GM15510 (cell line): ENCODE measurements at regions not wholly inside any gene's neighbourhood (a gene's known extent, or its start where the extent isn't known, plus 50 kb on each side); places are given as distances from the start of the nearest gene placed in this dataset.

Experiments used
- POLR2A ChIP-seq: IDR thresholded peaks from 3 replicates; pipeline ENCODE4 v1.6.1; 2011; ENCODE audit warnings: borderline replicate concordance; ENCODE audit not compliant: insufficient read length; ENCODE audit errors: extremely low read depth

DNA sequence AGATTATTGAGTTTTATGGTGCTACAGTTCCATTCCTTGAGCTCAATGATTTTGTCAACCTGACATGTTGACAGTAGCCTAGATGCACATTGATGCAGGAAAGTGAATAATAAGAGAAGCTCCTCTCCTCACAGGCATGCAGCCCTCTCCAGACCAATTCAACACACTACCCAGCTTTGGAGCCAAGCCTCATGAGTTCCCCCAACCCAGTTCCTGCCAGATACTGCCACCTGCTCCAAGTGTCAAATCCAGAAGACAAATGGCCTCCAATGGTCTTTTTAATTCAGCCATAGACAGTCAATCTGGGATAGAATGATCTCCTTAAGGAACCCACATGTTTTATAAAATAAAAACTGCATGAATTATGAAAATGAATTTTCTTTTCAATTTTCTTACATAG lies 83.7 kb upstream of the ARHGEF3 start:
- TF ChIP-seq POLR2A, result no peak

DNA sequence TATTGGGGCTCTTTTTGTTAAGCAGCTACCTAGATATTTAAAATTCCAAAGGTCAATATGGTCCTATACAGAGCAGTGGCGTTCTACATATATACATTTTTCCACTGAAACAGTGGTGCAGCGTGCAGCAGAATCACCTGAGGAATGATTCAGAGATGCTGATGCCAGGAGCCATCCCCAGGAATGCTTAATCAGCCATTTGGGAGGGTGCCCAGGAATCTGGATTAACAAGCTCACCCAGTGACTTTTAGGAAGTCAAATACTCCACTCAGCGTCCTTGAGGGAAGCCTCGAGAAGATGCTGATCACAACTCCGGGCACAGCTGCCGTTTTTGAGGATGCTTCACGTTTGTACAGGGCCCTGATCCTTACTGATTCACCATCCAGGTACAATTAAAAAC lies 82.6 kb upstream of the ARHGEF3 start:
- TF ChIP-seq POLR2A, result no peak

DNA sequence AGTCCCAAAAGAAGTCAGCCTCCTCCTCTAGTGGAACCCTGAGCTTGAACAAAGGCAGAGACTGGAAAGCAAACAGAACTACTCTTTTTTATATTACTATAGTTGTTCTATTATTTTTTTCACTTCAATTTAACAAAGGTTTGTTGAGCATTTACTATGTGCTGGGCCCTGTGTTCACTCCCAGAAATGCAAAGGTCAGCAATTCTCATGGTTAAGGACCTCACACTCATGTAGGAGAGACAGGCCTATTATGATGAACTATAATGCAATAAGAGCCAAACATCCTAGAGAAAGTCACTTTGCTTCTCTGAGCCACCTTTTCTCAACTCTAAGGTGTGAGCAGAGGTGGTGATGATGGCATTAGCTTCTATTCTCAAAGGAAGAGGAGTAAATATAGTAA lies 82.1 kb upstream of the ARHGEF3 start:
- TF ChIP-seq POLR2A, result no peak

DNA sequence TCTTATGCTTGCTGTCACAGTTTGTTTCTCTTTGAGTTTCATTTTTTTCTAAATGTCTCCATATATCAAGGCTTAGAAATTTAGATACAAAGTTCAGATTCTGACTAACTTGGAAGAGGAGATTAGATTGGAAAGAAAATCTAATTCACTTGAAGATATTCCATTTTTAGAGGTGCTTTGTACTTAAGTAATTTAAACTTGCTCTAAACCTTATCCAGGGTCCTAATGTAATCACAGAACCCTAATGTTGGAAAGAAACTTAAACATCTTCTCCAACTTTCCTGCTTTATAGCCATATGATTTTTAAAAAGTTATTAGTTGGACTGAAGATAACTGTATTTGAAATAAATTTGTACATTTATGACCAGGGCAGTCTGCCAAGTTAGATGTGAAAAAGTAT lies 81.1 kb upstream of the ARHGEF3 start:
- no peak for TF ChIP-seq POLR2A

DNA sequence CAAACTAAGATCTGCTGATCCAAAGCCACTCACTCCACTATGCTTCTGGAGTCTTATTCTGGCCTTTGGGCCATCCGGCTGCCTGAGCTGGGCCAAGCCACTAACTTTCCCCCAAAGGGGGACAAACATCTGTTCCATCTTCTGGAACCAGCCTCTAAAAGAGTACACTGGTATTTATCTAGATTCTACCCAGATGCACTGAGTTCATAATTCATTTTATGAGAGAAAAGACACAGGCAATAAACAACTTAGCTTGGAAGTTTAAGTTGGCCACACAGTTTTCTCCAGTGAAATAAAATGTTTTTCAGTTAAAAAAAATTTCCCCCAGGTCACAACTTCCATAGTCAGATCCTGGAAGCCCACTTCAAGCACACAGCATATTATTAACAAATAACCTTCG lies 80.1 kb upstream of the ARHGEF3 start:
- TF ChIP-seq POLR2A, result no peak

DNA sequence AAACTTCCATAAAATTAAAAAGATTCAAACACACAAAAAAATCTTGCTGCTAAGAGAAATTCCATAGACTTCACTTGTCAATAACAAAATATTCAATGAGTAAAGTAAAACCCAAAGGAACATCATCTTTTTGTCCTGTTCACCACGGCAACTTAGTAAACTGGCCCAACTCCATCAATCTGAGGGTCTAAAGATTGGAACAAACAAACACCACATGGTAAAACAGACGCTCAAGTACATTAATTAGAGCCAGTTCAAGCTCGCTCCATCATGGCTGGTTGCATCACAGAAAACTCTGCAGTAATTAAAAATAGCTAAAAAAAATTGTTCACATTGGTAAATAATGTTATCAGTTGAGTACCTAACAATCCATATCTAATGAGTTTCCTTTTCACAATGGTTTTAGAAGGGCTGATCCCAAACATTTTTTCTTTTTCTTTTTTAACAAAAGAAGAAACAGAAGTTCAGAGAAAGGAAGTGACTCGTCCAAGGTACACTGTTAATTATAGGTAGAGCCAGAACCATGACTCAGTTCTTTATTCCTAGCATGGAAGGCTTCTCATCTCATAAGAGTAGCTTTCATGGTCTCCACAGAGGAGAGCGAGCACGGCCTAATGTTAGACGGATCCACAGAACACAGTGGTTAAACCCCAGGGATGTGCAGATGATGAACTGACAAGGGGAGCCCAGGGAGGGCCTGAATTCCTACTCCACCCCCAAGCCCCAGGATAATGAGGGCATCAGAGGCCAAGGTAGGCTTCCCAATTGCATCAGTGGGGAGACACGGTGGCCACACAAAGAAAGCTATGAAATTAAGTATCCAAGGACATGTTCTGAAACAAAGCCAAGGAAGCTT lies 79.2 kb upstream of the ARHGEF3 start:
- no peak for TF ChIP-seq POLR2A

DNA sequence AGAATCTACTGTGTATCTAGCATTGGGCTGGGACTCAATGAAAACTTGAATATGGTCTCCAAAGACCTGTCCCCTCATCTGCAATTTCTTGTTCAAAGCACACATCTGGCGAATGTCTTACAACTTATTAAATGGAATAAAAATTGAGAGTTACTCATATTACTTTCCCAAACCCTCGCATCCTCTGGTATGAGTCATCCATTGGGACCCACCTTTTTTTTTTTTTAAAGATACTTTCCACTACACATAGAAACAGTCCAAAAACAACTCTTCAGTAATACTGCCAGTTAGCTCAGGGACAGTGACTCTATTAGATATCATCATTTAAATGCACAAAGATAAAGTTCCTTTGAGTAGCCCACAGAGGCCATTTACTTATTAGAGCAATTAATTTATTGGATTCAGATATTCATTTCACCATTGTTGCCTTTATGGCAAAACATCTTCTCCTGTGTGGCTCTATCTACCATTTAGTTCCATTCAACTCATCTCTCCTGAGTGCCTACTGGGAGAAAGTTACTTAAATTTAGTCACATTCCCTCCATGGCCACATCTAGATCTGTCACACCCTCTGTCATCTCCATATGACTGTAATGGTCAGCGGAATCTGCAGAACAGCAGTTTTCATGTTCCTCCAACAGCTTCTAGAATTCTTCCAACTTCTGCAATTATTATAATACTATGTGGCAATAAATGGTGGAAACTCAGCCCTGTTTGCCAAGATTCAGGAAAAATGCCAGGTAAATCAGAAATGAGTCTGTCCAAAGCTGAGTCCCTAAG lies 77.9 kb upstream of the ARHGEF3 start:
- no peak for TF ChIP-seq POLR2A

DNA sequence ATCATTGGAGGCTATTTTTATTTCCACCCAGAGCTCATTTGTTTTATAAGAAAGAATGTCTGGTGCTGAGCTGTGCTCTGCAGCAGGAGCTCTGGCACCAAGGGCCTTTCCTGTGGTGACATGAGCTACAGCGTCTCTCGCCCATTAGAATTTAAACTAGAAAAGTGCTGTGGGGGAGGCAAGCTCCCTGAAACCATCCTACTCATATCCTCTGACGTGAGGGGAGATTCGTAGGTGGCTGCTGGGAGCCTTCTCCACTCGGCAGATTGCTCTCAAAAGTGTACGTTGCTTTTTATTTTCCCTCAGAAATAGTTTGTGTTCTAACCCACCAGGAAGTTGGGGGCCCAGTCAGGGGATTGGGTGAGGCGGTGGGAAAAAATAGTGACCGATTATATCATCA lies 76.3 kb upstream of the ARHGEF3 start:
- no peak for TF ChIP-seq POLR2A

DNA sequence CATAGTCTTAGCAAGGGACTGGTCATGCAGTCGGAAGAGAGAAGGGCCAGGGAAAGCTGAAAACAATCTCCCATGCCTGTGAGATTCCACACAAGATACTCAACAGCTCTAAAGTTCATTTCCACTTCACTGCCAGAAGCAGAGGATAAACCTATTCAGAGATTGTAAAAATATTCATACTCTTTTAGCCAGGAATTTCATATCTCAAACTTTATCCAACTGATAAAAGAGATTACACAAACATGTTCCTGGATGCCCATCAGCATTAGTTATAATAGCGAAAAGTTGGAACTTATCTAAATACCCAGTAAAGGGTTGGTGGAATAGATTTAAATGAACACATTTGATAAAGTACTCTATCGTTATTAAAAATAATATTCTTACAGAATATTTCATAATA lies 75.2 kb upstream of the ARHGEF3 start:
- TF ChIP-seq POLR2A, result no peak

DNA sequence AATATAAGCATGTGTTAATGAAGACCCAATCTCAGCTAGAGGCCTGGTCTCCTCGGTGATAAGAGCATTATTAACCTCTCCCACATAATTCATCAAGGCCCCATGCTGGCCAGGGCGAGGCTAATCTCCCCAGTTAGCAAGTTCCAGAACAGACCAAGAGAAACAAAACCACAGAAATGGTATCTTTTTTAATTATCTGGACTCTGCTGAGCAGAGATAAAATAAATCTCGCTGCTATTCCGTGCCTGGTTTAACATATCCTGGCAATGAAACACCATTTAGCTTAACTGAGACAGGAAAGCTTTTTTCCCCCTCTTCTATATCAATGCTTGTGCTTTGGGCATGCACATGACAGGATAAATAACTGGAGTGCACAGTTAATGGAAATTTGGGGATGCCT lies 72.5 kb upstream of the ARHGEF3 start:
- TF ChIP-seq POLR2A, result no peak

DNA sequence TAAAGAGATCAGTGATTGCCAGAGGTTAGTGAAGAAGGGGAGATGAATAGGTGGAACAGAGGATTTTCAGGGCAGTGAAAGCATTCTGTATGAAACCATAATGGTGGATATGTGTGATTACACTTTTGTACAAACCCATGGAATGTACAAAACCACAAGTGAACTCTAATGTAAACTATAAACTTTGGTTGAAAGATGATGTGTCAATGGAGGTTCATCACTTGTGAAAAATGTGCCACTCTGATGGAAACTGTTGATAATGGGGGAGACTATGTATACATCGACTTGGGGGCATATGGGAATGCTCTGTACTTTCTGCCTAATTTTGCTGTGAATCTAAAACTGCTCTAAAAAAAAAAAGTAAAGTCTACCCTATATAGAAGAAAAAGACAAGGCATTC lies 68.7 kb upstream of the ARHGEF3 start:
- TF ChIP-seq POLR2A, result no peak

DNA sequence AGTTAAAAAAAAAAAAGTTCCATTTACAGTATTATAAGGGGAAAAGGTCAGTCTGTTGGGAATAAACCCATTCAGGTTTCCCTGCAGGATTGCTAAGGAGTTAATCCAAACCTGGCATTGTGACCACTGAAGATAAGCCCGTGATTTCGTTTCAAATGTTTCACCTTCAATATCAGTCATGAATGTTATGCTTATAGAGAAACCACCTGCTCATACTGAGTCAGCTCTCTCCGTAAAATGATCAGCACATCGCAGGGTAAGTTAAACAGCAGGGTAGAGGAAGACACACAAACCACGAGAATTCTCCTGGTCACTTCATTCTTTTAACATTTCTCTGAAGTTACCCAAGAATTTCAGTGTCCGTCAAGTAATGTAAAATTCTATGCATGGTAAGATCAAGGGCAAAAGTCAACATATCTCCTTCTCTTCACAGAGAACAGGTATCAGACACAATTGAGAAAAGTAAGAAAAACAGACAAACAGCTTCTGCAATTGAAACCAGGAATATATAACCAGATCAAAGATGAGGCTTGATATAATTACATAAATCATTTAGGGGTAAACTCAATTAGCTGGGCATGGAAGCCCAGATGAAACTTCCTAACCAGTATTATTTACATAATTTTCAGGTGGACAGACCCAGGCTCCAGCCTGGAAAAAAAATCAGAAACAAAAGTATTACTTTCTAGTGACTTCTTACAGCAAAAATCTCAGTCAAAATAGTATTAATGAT lies 67.6 kb upstream of the ARHGEF3 start:
- no peak for TF ChIP-seq POLR2A

DNA sequence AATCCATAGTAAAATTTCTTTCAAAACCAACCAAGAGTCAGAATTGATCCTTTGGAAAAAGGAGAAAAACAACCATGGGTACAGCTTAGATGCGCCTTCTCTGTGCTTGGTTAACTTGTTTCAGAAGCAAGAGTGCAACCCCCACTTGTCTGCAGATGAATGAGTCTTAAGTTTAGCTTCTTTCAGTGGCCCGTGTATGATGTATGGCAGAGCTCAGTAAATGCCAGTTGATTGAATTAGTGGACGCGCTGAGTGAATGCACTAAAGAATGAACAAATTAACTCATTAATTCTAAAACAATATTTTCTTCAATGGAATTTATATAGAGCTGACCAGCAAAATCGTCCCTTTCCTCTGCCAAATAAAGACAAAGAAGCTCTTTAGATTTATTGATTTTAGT lies 67.0 kb upstream of the ARHGEF3 start:
- TF ChIP-seq POLR2A, result no peak

DNA sequence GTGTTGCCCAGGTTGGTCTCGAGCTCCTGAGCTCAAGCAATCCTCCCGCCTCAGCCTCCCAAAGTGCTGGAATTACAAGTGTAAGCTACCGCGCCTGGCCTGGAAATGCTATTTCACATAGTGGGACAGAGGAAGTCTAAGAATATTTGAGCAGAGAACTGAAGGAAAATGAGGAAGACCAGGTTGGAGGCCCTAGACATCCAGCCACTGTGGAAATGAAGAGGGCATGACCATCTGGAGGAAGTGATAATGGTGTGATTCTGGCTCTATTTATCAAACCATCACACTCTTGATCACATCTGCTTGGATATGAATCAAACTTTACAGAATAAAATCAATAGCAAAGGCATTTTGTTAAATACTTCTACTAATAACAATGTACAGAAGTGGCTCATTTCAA lies 65.9 kb upstream of the ARHGEF3 start:
- no peak for TF ChIP-seq POLR2A

DNA sequence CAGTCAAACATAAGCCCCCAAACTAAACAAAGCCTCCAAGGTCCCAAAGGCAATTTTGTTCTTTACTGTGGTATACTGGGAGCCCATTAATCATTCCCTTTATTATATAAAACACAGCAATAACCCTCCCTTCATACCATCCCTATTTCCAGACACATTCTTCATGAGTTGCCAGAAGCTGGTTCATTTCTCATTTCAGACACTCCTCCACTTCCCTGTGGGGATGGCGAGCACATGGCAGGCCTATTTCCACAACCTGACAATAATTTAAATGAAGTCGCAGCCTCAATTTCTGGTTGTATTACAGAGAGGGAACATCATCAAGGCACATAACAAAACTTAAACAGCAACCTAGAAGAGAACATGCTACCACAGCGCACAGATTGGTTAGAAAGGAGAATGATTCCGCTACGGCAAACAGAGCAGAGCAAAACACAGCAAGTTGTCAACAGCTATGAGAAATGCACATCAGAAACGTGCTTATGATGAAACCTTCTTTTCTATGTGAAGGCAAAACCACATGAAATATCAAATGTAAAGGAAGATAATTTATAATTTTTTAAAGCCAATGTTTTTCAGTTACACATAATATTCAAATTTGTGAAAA lies 63.3 kb upstream of the ARHGEF3 start:
- no peak for TF ChIP-seq POLR2A
